IPS-18c (cell line): ENCODE measurements at regions not wholly inside any gene's neighbourhood (a gene's known extent, or its start where the extent isn't known, plus 50 kb on each side); places are given as distances from the start of the nearest gene placed in this dataset.
"Not testable (repeated sequence)": the region's sequence is repeated elsewhere in the genome, so short reads cannot be mapped to it uniquely, and the experiment has no call there.

Experiments
- H3K4me3 ChIP-seq: 2 replicates; pipeline ENCODE4 v1.7.0; 2013; ENCODE audit warnings: low read depth, mild to moderate bottlenecking, low read length, moderate library complexity; ENCODE audit not compliant: insufficient read depth
- H3K9me3 ChIP-seq: one replicate; pipeline ENCODE4 v1.6.1; 2013; ENCODE audit warnings: mild to moderate bottlenecking, low read length, moderate library complexity; ENCODE audit not compliant: control insufficient read depth, insufficient read depth

- not testable (repeated sequence) for H3K4me3 ChIP-seq, H3K9me3 ChIP-seq
Observed at GRCh38 chr6:58406659-58407058, 1089.2 kb downstream of the PRIM2 start.

GRCh38 chr6:58419321-58419720 lies 1101.9 kb downstream of the PRIM2 start:
- H3K4me3 ChIP-seq = no peak overlapping the region
- H3K9me3 ChIP-seq = peaks cover 7% of the 10 kb centered on the region
